Caco-2 (cell line): ENCODE measurements at regions not wholly inside any gene's neighbourhood (a gene's known extent, or its start where the extent isn't known, plus 50 kb on each side); places are given as distances from the start of the nearest gene placed in this dataset.

Source experiments
- BruUV-seq: library from RNA; stranded (reverse); fragments of 400-500 nt; replicated peaks from 2 replicates; lab custom pipeline; 2021; lab: Mats Ljungman, UMichigan
- CTCF ChIA-PET: fragments of 300-600 bp; sonication (Branson Sonifier 250); formaldehyde crosslinking; loops from one replicate; lab custom pipeline; 2022; ENCODE audit warnings: antibody characterized with exemption; lab: Charles Lee
- POLR2A ChIA-PET: fragments of 300-600 bp; sonication (Branson Sonifier 250); formaldehyde crosslinking; loops from one replicate; lab custom pipeline; 2022; ENCODE audit warnings: antibody characterized with exemption; lab: Charles Lee
- DNase-seq, 2 experiments: peaks; one replicate each; pipeline versions ENCODE4 v3.0.0 to v3.0.0-alpha.2; 2020 to 2022
- H3K27me3 ChIP-seq: replicated peaks from 2 replicates; pipeline ENCODE4 v1.6.0; 2011; ENCODE audit warnings: low read length; ENCODE audit not compliant: control insufficient read depth, insufficient read depth
- H3K36me3 ChIP-seq: 2 replicates; pipeline ENCODE4 v1.5.1; 2011; ENCODE audit warnings: low read length; ENCODE audit not compliant: control insufficient read depth, insufficient read depth
- H3K4me1 ChIP-seq: fragments of 250-450 bp; sonication (Bioruptor Pico); 2 replicates; pipeline ENCODE4 v1.5.1; 2020; ENCODE audit warnings: mild to moderate bottlenecking
- H3K4me3 ChIP-seq: 2 replicates; pipeline ENCODE4 v1.5.1; 2011; ENCODE audit warnings: low read depth, mild to moderate bottlenecking, control low read depth, low read length
- H3K9me3 ChIP-seq: fragments of 250-450 bp; sonication (Bioruptor Pico); 2 replicates; pipeline ENCODE4 v1.5.1; 2020; ENCODE audit warnings: mild to moderate bottlenecking, moderate library complexity
- H3K27ac Mint-ChIP-seq: one replicate; pipeline ENCODE4 v1.8.0; 2022; ENCODE audit warnings: mixed read lengths; ENCODE audit not compliant: unreplicated experiment
- H3K27me3 Mint-ChIP-seq: one replicate; pipeline ENCODE4 v1.8.0; 2022; ENCODE audit warnings: mixed read lengths; ENCODE audit not compliant: insufficient read depth, unreplicated experiment
- H3K36me3 Mint-ChIP-seq: one replicate; pipeline ENCODE4 v1.8.0; 2022; ENCODE audit warnings: mild to moderate bottlenecking, mixed read lengths; ENCODE audit not compliant: insufficient read depth, unreplicated experiment
- H3K4me1 Mint-ChIP-seq: one replicate; pipeline ENCODE4 v1.8.0; 2022; ENCODE audit warnings: low read depth, mixed read lengths; ENCODE audit not compliant: unreplicated experiment
- H3K4me3 Mint-ChIP-seq: one replicate; pipeline ENCODE4 v1.8.0; 2022; ENCODE audit warnings: mild to moderate bottlenecking, moderate library complexity, mixed read lengths; ENCODE audit not compliant: unreplicated experiment
- H3K9me3 Mint-ChIP-seq: one replicate; pipeline ENCODE4 v1.8.0; 2022; ENCODE audit warnings: mixed read lengths; ENCODE audit not compliant: unreplicated experiment
- intact Hi-C: fragments of 100-400 bp; cut with micrococcal nuclease; formaldehyde crosslinking; loops from one replicate; pipeline ENCODE4 v1.10.0; 2022; ENCODE audit not compliant: unreplicated experiment
- TF ChIP-seq, protein P1 (sequence below), 2 experiments: fragments of 200-600 bp in 1 of 2; IDR thresholded peaks; 1 replicate in 1 of 2; 2 replicates in 1 of 2; pipeline versions ENCODE4 v1.5.1 to v1.8.0; 2011 to 2022; ENCODE audit warnings: antibody characterized with exemption in 1 of 2, control low read depth in 1 of 2, inconsistent platforms in 1 of 2, low read depth in 1 of 2, low read length in 1 of 2, mild to moderate bottlenecking in 1 of 2, moderate library complexity in 1 of 2; ENCODE audit not compliant: insufficient read depth in 1 of 2, severe bottlenecking in 1 of 2, unreplicated experiment in 1 of 2

DNA sequence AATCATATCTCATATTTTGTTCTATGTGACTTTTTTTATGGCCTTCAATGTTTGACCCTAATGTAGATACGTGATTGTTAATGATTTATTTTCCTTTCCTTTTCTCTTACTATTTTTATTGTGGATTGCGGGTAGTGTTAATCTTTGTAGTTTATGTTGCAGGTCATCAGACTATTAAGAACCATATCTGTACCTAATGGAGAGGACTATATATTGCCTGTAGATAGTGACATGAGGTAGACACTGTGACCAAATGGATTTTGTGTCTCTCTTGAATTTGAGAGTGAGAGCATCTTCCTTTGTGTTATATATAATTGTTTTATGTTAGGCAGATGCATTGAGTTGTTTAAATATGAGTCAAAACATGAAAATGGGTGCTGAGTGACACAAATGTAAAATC lies 543.4 kb upstream of the MGAT4C start:
- H3K4me1 Mint-ChIP-seq, result no peaks in the 10 kb centered on the region
- ChIA-PET POLR2A (no interaction called here), CTCF (no interaction called here)
- no peaks in the 10 kb centered on the region for H3K4me1 ChIP-seq
- H3K9me3 ChIP-seq, result 0 out of 2 replicates have a peak, but pooled peaks cover under 1% of the 10 kb centered on the region
- H3K4me3 Mint-ChIP-seq, result no peak overlapping the region
- no peak for DNase-seq
- H3K27me3 ChIP-seq, result no peaks in the 10 kb centered on the region
- H3K36me3 Mint-ChIP-seq, result no peaks in the 10 kb centered on the region
- no peak overlapping the region for H3K4me3 ChIP-seq
- BruUV-seq, result no TSS peak
- no peaks in the 10 kb centered on the region for H3K27me3 Mint-ChIP-seq
- no peaks in the 10 kb centered on the region for H3K9me3 Mint-ChIP-seq
- TF ChIP-seq, protein P1, sequence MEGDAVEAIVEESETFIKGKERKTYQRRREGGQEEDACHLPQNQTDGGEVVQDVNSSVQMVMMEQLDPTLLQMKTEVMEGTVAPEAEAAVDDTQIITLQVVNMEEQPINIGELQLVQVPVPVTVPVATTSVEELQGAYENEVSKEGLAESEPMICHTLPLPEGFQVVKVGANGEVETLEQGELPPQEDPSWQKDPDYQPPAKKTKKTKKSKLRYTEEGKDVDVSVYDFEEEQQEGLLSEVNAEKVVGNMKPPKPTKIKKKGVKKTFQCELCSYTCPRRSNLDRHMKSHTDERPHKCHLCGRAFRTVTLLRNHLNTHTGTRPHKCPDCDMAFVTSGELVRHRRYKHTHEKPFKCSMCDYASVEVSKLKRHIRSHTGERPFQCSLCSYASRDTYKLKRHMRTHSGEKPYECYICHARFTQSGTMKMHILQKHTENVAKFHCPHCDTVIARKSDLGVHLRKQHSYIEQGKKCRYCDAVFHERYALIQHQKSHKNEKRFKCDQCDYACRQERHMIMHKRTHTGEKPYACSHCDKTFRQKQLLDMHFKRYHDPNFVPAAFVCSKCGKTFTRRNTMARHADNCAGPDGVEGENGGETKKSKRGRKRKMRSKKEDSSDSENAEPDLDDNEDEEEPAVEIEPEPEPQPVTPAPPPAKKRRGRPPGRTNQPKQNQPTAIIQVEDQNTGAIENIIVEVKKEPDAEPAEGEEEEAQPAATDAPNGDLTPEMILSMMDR (IDR thresholded peaks at IDR 0.05; ENCODE audit: insufficient read depth in 1 of 2, low read depth in 1 of 2, low read length in 1 of 2, severe bottlenecking in 1 of 2, unreplicated experiment in 1 of 2), result no peak
- intact Hi-C loops, result no loop called here
- no peaks in the 10 kb centered on the region for H3K36me3 ChIP-seq
- H3K27ac Mint-ChIP-seq, result no peak overlapping the region

DNA sequence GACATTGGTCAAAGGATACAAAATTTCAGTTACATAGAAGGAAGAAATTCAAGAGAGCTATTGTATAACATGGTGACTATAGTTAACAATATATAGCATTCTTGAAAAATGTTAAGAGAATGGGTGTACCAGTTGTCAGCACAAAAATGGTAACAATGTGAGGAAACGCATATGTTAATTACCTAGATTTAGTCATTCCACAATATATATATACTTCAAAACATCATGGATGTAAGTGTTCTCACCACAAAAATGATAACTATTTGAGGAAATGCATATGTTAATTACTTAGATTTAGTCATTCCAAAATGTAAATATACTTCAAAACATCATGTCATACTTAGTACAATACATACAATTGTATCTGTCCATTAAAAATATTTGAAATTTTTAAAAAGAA lies 540.4 kb upstream of the MGAT4C start:
- CTCF ChIA-PET, result no interaction called here
- intact Hi-C loops, result no loop called here

DNA sequence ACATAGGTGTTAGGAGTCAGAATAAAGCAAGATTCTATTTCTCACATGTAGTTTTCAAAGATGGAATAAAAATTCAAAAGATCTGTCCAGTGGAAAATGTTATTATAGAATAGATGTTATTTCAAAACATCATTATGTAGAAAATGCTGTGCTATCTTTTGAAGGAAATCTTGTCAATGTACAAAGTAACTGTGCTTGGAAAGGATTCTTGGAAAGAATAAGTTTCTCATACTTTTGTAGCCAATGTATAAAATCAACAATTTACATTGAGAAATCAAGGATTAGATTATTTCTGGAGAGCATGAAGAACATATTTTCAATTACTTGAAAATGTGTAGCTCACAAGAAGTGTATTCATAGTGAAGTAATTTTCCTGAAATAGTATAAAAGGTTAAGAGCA lies 532.5 kb upstream of the MGAT4C start:
- no peak overlapping the region for H3K4me3 ChIP-seq
- H3K4me1 ChIP-seq, result no peaks in the 10 kb centered on the region
- H3K9me3 ChIP-seq, result no peaks in the 10 kb centered on the region
- Mint-ChIP-seq H3K27ac (no peak overlapping the region), H3K36me3 (no peaks in the 10 kb centered on the region), H3K4me1 (no peaks in the 10 kb centered on the region), H3K9me3 (no peaks in the 10 kb centered on the region), H3K4me3 (no peak overlapping the region), H3K27me3 (no peaks in the 10 kb centered on the region)
- ChIA-PET CTCF (interaction anchor here (0.6 kb wide), 1 partner anchor 106 kb away, joined by 3 read pairs; no protein-coding TSS in a partner anchor), POLR2A (no interaction called here)
- intact Hi-C loops, result no loop called here
- TF ChIP-seq, protein P1 (IDR thresholded peaks at IDR 0.05; ENCODE audit: insufficient read depth in 1 of 2, low read depth in 1 of 2, low read length in 1 of 2, severe bottlenecking in 1 of 2, unreplicated experiment in 1 of 2), result no peak
- no peaks in the 10 kb centered on the region for H3K36me3 ChIP-seq
- no peak for DNase-seq
- H3K27me3 ChIP-seq, result no peaks in the 10 kb centered on the region
- BruUV-seq, result no TSS peak

More for the DNA sequence above, 540.4 kb upstream of the MGAT4C start:
- Mint-ChIP-seq H3K9me3 (no peaks in the 10 kb centered on the region), H3K4me3 (no peak overlapping the region), H3K36me3 (no peaks in the 10 kb centered on the region), H3K27ac (no peak overlapping the region), H3K4me1 (no peaks in the 10 kb centered on the region), H3K27me3 (no peaks in the 10 kb centered on the region)
- Histone ChIP-seq H3K36me3 (no peaks in the 10 kb centered on the region), H3K27me3 (no peaks in the 10 kb centered on the region), H3K9me3 (no peaks in the 10 kb centered on the region), H3K4me1 (no peaks in the 10 kb centered on the region), H3K4me3 (no peak overlapping the region)
- POLR2A ChIA-PET, result no interaction called here
- no peak for DNase-seq
- no TSS peak for BruUV-seq
- TF ChIP-seq, protein P1 (IDR thresholded peaks at IDR 0.05; ENCODE audit: insufficient read depth in 1 of 2, low read depth in 1 of 2, low read length in 1 of 2, severe bottlenecking in 1 of 2, unreplicated experiment in 1 of 2), result no peak
